ENCODE measurements at regions not wholly inside any gene's neighbourhood (a gene's known extent, or its start where the extent isn't known, plus 50 kb on each side); places are given as distances from the start of the nearest gene placed in this dataset.

- TF ChIP-seq ETV6 (CRISPR knock-in tag; conservative IDR thresholded peaks at IDR 0.05) (no peak), PHF8 (CRISPR knock-in tag; IDR thresholded peaks at IDR 0.05) (no peak), CTCF (CRISPR knock-in tag; IDR thresholded peaks at IDR 0.05) (no peak)
Observed at GRCh38 chr14:65281991-65282895, 130.3 kb upstream of the FUT8 start.
